CD4-positive, alpha-beta T cell treated with Interleukin-6 for 4 hours (primary cell): ENCODE measurements at regions not wholly inside any gene's neighbourhood (a gene's known extent, or its start where the extent isn't known, plus 50 kb on each side); places are given as distances from the start of the nearest gene placed in this dataset.
"Not testable (repeated sequence)": the region's sequence is repeated elsewhere in the genome, so short reads cannot be mapped to it uniquely, and the experiment has no call there.

ENCODE experiments used
- DNase-seq: peaks from one replicate; pipeline ENCODE4 v3.0.0-alpha.2; 2020; ENCODE audit warnings: mixed read lengths

- DNase-seq, result no peak
Observed at GRCh38 chr1:234782791-234783190, 172.8 kb upstream of the IRF2BP2 start.

- DNase-seq, result no peak
Observed at GRCh38 chr1:234782105-234782751, 172.2 kb upstream of the IRF2BP2 start.

DNA sequence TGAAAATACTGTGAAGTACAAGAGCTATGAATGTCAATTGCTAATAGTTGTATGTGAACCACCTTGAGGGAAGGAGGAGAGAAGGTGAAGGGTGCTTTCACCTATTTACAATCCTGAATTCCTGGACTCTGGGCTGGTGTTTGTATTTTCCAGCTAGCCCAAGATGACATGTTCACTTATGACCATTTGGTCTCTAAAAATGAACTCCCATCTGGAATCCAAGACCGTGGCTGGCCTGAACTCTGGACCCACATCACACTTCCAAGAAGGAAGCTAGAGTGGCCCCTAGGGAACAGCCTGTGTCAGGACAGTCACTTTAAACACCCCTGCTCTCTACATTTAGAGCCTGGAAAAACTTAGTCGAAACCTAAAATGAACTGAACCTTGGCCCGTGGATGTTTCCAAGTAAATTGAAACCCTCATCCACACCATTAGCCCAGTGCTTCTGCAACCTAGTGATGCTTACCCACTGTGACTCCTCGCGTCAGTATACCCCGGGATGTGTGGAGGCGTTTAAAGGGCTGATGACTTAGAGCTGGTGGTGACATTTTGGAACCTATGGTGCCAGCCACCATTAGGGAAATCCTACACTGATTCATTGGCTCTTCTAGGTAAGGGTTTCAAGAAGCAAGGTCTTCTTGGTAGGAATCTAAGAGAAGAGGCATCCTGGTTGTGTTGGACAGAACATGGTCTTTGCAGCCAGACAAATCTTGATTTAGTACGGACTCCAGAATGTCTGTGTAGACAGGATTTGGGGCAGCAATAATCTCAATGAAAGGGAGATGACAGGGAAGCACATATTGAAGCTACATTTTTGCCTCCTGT lies 171.5 kb upstream of the IRF2BP2 start:
- no peak for DNase-seq

DNA sequence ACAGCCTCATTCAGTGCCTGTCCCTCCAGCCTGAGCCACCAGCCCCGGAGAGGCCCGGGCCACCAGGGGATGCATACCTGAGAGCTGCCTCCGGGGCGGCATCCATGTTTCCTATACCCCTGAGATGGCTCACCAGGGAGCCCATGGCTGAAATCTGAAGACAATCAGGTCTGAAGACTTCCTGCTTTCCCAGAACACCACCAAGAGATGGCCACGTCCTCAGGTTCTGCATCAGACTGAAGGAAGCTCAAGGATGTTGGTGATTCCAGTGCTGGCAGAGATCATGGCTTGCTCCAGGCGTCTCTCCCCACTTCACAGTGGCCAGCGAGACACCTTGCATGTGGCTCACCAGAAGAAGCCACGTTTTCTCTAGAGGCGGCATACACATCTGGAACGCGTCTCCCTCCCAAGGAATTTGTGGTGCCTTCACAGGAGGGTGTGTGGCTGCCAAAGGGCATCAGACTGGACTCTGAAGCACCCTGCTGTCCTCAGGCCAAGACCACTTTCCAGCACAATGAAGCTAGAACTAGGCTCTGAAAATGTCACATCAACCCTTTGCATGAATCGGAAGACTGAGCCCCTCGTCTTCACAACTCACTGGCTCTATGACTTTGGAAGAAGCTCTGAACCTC lies 170.7 kb upstream of the IRF2BP2 start:
- DNase-seq, result no peak

- DNase-seq, result no peak
Observed at GRCh38 chr1:234780112-234780511, 170.1 kb upstream of the IRF2BP2 start.

GRCh38 chr1:234779600-234779999 lies 169.6 kb upstream of the IRF2BP2 start:
- not testable (repeated sequence) for DNase-seq

DNA sequence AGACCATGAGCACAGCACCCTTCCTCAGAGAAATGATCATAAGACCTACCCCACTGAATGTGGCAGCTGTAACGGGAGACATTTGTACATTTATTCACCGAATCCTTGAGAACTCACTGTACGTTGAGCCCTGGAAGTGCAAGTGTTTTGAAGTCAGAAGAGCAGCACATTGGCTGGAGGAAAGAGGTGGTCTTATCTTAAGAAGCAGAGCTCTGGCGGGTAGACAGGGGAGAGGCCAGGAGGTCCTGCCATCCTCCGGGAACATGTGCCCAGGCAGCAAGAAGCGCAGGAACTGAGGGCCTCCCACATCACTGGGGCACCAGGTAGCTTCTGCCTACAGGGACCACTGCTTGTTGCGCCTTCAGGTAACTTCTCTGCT lies 169.2 kb upstream of the IRF2BP2 start:
- DNase-seq, result no peak

DNA sequence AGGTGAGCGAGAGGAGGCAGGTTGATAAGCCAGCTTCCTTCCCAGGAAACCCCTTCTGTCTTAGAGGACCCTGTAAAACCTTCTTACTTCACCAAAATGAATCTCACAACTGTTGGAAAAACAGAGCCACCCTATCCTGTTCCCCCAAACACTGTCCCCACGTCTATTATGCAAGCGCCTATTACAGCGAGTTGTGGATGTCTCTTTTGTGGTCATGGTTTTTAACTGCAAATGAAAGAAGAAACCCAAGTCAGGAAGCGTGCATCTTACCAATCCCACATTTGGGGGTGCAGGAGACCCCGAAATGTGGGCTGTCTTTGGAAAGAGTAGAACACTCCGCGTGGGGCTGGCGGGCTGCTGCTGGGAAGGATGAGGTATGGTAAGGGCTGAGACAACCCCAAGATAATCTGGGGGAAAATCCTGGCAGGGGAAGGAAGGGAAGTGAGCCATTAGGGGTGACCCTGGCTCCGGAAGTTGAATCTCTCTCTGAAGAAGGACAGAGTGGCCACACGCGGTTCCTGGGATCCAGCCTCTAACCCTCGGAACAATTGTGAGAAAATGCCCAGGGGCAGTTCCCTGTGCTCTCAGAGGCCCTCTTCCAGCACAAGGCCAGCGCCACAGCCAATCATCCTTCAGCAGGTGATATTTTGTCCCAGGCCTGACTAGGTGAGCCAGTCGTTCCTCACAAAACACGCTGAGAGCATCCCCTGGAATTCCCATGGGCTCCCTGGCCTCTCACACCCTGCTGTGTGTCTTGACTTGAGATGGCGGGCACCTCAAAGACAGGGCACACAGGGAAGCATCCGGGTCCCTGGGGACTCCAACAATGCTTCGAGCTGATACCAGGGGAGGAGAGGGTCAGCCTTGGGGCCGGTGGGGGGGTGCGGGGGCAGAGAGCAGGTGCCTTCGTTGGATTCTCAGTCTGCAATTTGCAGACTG lies 168.5 kb upstream of the IRF2BP2 start:
- DNase-seq, result no peak

GRCh38 chr1:234777856-234778220 lies 167.9 kb upstream of the IRF2BP2 start:
- no peak for DNase-seq

- DNase-seq, result no peak
Observed at GRCh38 chr1:234776876-234777855, 167.2 kb upstream of the IRF2BP2 start.

DNA sequence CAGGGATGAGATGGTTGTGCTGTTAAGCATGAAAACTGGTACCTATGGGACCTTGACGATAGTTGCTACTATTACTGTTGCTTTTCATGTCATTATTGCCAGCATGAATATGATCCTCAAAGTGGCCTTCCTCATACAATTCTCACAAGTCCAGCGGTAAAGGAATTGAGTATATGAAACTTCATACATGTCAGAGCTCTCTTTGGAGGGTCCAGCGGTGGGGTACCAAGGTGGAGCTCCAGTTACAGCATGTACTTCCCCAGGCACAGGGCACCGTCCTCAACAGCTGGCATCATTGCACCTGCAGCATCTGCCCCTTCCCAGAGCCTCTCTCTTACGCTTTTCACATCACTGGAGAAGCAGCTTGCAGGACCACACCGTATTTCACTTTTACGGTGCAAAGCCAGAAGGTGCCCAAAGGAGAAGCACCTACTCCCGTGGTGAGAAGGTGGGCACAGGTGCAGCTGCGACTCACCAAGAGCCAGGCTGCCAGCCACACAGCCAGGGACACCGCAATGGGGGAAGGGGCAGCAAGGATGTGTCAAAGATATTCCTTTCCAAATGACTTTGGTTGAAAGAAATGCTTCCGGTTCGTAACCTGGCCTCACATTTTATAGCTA lies 166.4 kb upstream of the IRF2BP2 start:
- DNase-seq, result no peak

- DNase-seq, result no peak
Observed at GRCh38 chr1:234775477-234776246, 165.7 kb upstream of the IRF2BP2 start.

- DNase-seq, result no peak
Observed at GRCh38 chr1:234774971-234775370, 165.0 kb upstream of the IRF2BP2 start.

DNA sequence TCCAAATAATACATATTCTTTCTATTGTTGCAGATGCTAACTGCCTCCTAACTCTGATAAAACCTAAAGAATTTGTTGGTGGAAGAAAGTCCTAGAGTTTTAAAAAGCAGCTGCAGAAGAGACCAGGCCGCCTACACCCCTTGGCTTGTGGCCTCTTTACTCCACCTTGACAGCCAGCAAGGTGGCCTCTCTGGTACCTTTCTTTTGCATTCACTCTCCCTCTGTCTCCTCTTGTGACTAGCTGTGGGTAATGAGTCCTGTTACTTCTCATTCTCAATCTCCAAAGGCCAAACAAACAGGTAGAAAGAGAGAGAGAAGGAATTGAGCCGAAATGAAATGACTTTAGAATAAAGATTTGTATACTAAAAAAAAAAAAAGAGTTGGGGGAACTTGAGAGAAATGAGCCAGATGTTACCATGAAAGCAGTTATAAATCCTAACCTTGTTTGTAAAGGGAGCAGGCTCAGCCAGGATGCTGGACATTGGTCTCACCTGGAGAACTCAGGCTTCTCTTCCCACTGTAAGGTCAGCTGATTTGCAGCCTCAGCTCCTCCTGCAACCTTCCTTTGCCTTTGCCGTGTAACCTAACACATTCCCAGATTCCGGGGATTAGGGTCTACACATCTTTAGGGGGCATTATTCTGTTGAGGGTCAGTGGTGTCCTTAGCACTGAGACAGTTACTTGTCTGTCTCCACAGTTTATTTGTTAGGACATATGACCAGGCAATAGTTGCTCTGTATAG lies 164.1 kb upstream of the IRF2BP2 start:
- no peak for DNase-seq

DNA sequence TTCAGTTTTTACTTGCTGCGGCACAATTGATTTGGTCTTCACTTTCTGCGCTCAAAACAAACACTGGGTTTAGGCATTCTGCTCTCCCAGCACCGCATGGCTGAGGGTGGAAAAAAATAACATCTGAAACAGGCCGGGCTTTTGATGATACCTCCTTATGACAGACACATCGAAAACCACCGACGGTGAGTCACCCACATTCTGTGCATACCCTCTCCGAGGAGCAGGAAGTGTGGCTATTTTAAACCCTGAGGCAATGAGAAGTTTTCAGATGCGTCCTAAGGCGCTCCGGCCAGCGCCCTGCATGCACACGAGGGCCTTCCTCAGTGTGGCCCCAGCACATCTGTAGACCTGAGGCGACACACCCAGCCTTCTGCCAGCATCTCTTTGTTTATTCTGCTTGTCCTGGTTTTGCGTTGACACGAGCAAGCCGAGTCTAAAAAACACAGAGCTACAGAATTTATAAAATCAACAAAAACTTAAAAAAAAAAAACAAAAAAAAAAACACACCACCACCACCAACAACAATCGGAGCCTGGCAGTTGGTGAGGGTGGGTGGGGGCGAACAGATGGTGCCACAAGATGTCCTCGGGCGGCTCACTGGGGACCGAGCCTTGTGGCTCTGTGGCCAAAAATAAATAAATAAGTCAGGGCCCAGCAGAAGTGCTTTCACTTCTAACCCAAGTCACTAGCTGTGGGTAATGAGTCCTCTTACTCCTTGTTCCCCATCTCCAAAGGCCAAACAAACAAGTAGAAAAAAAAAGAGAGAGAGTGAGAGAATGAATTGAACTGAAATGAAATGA lies 162.6 kb upstream of the IRF2BP2 start:
- peak; percentile 91 for DNase-seq

DNA sequence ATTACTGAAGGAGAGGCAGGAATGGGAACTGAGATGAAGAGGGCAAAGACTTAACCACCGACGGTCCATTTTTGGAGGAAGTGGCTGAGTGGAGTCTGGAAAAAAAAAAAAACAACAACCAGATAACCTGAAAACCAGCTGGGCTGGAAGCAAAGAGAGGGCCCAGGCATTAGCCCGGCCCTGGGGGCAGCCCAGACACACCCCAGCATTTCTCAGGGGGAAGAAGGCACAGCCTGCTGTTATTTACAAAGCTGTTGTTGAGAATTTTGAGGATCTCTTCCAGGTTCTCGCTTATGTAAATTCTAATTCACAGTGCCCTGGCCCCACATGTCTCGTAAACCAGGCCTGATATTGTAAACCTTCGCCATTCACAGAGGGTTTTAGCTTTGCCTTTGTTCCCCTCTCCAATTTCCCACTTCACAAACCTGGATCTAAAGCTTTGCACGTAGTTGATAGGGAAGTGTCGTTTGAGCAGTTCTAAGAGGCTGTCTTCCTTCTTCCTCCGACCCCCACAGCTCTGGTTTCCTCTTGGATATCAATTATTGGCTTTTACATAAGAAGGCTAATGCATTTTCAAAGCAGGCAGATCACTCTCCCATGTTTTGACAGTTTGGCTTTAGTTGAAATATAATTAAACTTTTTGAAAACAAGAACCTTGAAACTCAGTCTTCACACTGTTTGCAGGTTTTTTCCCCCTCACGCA lies 161.8 kb upstream of the IRF2BP2 start:
- DNase-seq, result no peak

- DNase-seq, result no peak
Observed at GRCh38 chr1:234770924-234771540, 161.1 kb upstream of the IRF2BP2 start.
